ENCODE measurements at regions not wholly inside any gene's neighbourhood (a gene's known extent, or its start where the extent isn't known, plus 50 kb on each side); places are given as distances from the start of the nearest gene placed in this dataset.

DNA sequence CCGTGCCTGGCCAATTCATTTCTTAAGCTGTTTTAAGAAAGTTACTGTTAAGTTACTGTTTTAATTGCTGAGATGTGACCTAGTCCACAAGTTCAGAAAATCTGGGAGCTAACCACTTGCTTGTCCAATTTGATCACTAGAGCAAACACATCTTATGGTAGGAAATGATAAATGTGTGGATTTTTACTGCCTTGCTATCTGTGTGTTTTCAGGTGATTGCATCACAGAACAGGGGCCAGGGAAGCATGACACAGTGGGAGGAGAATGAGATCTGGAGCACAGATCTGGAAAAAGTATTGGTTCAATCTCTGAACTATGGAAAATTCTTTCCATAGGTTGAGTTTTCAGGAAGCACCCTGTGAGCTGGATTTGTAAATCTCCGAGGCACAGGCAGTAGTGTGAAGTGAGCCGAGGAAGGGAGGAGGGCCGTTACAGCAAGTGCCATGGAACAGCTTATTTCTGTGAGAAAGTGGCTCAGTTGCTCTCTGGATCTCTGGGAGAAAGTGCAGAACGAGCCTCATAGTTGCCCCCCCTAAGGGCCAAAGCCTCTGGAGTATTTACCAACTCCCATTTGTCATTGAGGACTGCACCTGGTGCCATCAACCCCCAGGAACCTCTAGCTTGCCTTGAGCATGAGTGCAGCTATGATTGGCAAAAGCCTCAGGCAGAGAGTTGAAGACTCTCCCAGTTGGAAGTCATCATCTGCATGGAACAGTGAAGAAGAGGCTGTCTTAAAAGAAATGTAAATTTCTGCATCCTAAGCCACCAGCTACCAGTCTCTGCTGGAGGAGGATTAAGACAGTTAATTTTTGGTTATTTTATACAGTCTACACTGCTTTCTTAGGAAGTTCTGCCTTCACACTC lies 161.8 kb upstream of the CLINT1 start:
- no peak for DNase-seq (ENCODE audit: low read depth)

DNA sequence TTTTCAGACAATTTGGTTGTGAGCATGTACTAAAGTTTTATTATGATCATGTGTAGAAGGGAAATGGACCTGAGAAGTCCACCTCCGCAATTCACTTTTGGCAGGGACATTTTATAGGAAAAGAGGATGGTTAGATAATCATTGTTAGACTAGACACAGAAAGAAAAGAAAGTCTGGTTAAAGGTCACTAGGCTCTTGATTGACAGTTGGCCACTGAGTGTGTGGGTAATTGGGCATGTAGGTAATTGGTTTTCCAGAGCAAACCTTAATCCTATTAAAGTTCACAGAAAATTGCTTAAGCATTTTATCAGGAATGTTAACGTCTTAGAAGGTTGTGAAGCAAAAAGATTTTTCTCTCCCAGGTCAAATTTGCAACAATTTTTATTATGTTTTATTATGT lies 158.5 kb upstream of the CLINT1 start:
- no peak for DNase-seq (ENCODE audit: low read depth)

DNA sequence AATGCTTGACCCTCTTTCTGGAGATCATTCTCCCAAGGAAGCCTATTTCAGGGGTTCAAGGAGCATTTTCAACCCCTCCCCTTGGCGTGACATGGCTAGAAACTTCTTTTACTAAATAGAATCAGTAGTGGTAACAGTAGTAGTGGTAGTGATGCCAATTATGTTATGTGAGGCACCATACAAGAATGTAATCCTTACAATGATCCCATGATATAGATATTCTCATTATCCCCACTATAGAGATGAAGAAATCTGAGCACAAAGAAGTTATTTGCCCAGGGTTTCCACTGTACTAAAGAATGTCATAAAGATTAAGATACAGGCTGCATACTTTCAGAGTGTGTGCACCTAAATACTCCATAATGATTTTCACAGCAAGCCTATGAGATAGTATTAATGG lies 155.4 kb upstream of the CLINT1 start:
- no peak for DNase-seq (ENCODE audit: low read depth)

GRCh38 chr5:158013939-158014338 lies 155.0 kb upstream of the CLINT1 start:
- DNase-seq (ENCODE audit: low read depth) = no peak

DNA sequence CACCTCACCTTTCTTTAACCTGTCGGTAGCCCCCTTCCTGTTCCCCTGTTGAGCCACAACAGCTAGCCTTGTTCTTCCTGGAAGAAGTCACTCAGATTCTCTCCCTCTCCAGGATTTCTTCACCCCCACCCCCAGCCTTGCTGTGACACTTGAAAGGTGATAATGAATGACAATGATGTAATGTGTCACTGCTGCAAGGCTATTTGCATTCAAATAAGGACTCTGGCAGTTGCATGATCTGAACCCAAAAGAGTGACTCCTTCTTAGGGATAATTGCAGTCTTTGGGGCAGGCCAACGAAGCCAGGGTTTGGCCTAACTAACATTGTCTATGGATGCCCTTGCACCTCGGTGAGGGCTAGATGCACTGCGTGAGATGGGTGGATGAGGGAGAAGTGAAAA lies 154.4 kb upstream of the CLINT1 start:
- no peak for DNase-seq (ENCODE audit: low read depth)

DNA sequence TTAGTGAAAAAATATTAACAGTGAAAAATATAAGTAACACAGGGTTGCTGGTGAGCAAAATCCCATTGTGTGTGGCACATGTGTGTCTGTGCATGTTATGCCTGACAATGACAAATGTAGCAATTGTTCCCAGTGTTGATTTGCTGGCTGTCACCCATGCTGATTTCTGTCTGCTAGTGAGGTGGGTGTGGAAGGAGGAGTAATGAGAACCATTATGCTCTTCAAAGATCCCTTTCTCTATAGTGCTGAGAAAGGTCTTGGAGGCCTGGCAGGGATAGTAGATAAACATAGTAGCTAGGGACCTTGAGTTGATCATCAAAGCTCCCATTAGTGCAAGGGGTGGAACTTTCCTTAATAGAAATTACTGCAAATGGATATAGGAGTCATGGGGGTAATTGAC lies 152.5 kb upstream of the CLINT1 start:
- no peak for DNase-seq (ENCODE audit: low read depth)

- no peak for DNase-seq (ENCODE audit: low read depth)
Observed at GRCh38 chr5:158010831-158011230, 151.9 kb upstream of the CLINT1 start.

DNA sequence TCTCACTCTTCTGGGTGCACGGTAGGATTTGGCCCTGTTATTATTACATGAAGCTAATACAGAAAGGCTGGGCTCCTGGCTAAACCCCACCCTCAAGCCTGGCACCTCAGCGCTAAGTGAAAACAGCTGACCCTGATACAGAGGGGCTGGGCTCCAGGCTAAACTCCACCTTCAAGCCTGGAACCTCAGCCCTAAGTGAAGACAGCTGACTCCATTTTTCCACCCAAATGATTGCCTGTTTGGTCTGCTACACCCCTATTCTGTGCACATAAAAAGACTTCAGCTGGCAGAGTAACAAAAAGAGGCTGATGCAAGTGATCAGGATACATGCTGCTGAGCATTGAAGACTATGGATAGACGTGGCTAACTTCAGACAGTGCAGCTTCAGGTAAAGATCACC lies 148.4 kb upstream of the CLINT1 start:
- no peak for DNase-seq (ENCODE audit: low read depth)

DNA sequence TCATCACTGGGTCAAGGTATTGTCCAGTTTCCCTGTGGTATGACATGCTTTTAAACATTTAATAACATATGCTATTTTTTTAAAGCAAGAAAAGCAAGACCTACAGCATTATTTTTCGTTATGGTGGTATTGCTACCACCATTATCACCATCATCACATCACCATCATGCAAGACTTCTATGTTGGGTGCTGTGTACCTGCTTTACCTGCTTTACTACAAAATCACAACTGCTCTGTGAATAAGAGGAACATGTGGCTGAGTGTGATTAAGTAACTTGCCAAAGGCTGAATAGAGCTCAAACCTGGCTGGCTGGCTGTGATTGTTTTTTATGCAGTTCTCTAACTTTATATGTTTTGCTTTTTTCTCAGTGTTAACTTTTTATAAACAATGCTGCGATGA lies 140.8 kb upstream of the CLINT1 start:
- no peak for DNase-seq (ENCODE audit: low read depth)

DNA sequence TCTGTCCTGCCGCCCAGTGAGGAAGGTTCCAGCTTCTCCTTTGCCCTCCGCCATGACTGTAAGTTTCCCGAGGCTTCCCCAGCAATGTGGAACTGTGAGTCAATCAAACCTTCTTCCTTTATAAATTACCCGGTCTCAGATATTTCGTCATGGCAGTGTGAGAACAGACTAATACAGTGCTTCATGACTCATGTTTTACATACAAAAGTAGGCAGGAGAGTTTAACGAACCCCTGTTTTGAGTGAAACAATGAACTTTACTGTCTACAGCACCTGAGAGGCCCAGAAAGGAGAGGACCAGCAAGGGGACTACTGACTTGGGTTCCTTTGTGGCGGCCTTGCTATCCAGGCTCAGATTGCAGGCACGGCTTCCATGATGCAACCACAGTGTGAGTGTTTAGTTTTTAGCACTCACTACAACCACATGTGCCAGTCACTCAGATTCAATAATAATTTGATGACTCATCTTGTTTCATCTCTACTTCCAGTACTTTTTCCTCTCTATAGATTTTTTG lies 139.1 kb upstream of the CLINT1 start:
- no peak for DNase-seq (ENCODE audit: low read depth)

GRCh38 chr5:157994906-157995519 lies 136.1 kb upstream of the CLINT1 start:
- peak; percentile 2 for DNase-seq (ENCODE audit: low read depth)

DNA sequence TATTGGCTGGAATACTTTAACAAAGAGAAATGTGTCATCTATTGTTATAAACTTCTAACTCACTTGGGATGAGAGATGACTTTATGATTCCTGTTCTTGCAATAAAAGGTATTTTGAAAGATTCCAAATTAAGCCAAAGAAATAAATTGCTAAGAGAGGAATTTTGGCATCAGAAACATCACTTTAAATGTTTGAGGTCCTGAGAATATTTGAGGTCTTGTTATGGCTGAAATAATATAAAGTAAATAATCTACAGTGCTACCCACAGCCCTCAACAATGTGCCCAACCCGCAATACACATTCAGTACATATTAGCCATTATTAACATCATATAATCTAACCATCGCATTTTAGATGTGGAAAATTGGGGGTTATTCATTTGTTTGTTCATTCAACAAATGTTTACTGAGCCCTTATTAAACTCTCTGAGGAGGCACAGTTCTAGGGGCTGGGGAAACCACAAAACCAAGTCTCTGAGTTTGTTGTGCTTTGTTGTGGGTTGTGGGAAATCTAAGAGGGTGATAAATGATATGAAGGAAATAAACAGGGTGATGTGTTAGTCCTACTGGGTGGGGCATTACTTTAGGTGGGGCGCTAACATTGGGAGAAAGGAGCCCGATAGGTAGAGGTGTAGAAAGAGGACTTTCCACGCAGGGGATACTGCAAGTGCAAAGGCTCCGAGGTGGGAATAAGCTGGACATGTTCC lies 135.2 kb upstream of the CLINT1 start:
- DNase-seq (ENCODE audit: low read depth) = no peak

- no peak for DNase-seq (ENCODE audit: low read depth)
Observed at GRCh38 chr5:157993201-157993600, 134.3 kb upstream of the CLINT1 start.

- DNase-seq (ENCODE audit: low read depth) = no peak
Observed at GRCh38 chr5:157990583-157991181, 131.7 kb upstream of the CLINT1 start.

- DNase-seq (ENCODE audit: low read depth) = no peak
Observed at GRCh38 chr5:157989296-157989695, 130.4 kb upstream of the CLINT1 start.

GRCh38 chr5:157987259-157987658 lies 128.3 kb upstream of the CLINT1 start:
- DNase-seq (ENCODE audit: low read depth) = no peak

- DNase-seq (ENCODE audit: low read depth) = no peak
Observed at GRCh38 chr5:157986431-157986990, 127.6 kb upstream of the CLINT1 start.

GRCh38 chr5:157984611-157985010 lies 125.7 kb upstream of the CLINT1 start:
- DNase-seq (ENCODE audit: low read depth) = no peak

DNA sequence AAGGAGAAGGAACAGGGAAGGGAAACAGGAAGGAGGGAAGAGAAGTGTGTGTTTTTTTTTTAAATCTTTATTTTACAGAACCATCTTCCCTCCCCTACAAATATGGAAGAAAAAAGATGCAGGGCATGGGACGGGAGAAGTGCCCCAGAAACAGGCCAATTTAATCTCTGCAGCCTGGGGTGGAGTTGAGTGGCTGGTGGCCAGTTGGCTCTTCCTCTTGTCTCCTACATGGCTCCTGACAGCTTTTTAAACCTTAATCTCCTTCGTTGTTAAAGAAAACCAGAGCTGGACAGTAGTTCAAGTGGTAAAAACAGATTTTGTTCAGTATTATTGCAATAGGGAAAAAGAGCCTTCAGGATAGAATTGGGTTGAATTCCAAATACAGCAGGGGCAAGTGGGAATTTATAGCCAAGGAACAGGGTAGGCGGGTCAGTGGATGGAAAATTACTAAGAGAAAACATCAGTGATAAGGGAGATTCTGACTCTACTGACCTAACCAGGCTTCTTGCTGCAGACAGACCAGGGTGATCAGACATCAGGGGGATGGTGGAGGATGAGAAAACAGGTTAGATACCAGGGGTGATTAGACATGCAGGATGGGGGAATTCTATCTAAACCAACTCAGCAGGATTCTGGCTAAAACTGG lies 125.1 kb upstream of the CLINT1 start:
- DNase-seq (ENCODE audit: low read depth) = no peak

GRCh38 chr5:157978061-157978460 lies 119.1 kb upstream of the CLINT1 start:
- DNase-seq (ENCODE audit: low read depth) = no peak

- DNase-seq (ENCODE audit: low read depth) = no peak
Observed at GRCh38 chr5:157976429-157976828, 117.5 kb upstream of the CLINT1 start.

DNA sequence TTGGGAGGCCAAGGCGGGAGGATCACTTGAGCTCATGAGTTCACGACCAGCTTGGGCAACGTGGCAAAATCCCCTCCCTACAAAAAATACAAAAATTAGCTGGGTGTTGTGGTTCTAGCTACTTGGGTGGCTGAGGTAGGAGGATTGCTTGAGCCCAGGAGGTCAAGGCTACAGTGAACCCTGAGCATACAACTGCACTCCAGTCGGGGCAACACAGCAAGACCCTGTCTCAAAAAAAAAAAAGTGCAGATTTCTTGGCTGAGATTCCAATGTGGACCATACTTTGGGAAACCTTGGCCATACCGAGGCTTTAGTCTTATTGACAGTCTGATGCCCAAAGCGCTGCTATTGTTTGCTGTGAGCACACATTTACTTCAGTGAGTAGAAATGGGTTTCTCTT lies 113.6 kb upstream of the CLINT1 start:
- no peak for DNase-seq (ENCODE audit: low read depth)

All from CMK (cell line).